H9 (cell line): ENCODE measurements at regions not wholly inside any gene's neighbourhood (a gene's known extent, or its start where the extent isn't known, plus 50 kb on each side); places are given as distances from the start of the nearest gene placed in this dataset.

Experiments used
- DNase-seq: peaks from one replicate; pipeline ENCODE4 v3.0.0-alpha.2; 2017
- H2AFZ ChIP-seq: one replicate; pipeline ENCODE4 v1.6.1; 2013; ENCODE audit warnings: mild to moderate bottlenecking, low read length, control low read depth, moderate library complexity
- H2AK5ac ChIP-seq: 2 replicates; pipeline ENCODE4 v1.6.1; 2013; ENCODE audit warnings: low read length, control low read depth, mixed read lengths; ENCODE audit not compliant: insufficient read length
- H2BK120ac ChIP-seq: one replicate; pipeline ENCODE4 v1.6.1; 2013; ENCODE audit warnings: low read depth, mild to moderate bottlenecking, low read length, control low read depth, inconsistent platforms; ENCODE audit not compliant: poor library complexity, severe bottlenecking
- H2BK12ac ChIP-seq: 2 replicates; pipeline ENCODE4 v1.6.1; 2013; ENCODE audit warnings: low read length, control low read depth, mixed read lengths, low read depth; ENCODE audit not compliant: insufficient read length
- H2BK15ac ChIP-seq: 2 replicates; pipeline ENCODE4 v1.6.1; 2013; ENCODE audit warnings: low read depth, low read length, control low read depth
- H2BK20ac ChIP-seq: one replicate; pipeline ENCODE4 v1.6.1; 2013; ENCODE audit warnings: low read depth, mild to moderate bottlenecking, low read length, control low read depth, inconsistent platforms; ENCODE audit not compliant: poor library complexity, severe bottlenecking
- H2BK5ac ChIP-seq: 2 replicates; pipeline ENCODE4 v1.6.1; 2013; ENCODE audit warnings: low read length, control low read depth, mixed read lengths; ENCODE audit not compliant: insufficient read length
- H3K14ac ChIP-seq: 2 replicates; pipeline ENCODE4 v1.6.1; 2013; ENCODE audit warnings: low read length, control low read depth; ENCODE audit not compliant: insufficient read depth
- H3K18ac ChIP-seq: 2 replicates; pipeline ENCODE4 v1.6.1; 2013; ENCODE audit warnings: low read depth, mild to moderate bottlenecking, mixed read lengths, low read length, control low read depth; ENCODE audit not compliant: insufficient read length
- H3K23ac ChIP-seq: 2 replicates; pipeline ENCODE4 v1.6.1; 2013; ENCODE audit warnings: low read length, control low read depth, mixed read lengths, low read depth; ENCODE audit not compliant: insufficient read length
- H3K23me2 ChIP-seq: 2 replicates; pipeline ENCODE4 v1.6.1; 2013; ENCODE audit warnings: low read depth, mild to moderate bottlenecking, mixed read lengths, low read length, control low read depth; ENCODE audit not compliant: insufficient read length, poor library complexity, severe bottlenecking
- H3K27ac ChIP-seq: 2 replicates; pipeline ENCODE4 v1.5.1; 2013; ENCODE audit warnings: low read length, control low read depth, mixed read lengths, low read depth; ENCODE audit not compliant: insufficient read length
- H3K27me3 ChIP-seq: 2 replicates; pipeline ENCODE4 v1.6.1; 2013; ENCODE audit warnings: low read length, control low read depth, inconsistent platforms; ENCODE audit not compliant: insufficient read depth
- H3K4ac ChIP-seq: 2 replicates; pipeline ENCODE4 v1.6.1; 2013; ENCODE audit warnings: low read depth, mild to moderate bottlenecking, control low read depth, inconsistent platforms, low read length, moderate library complexity
- H3K4me1 ChIP-seq: 2 replicates; pipeline ENCODE4 v1.6.1; 2013; ENCODE audit warnings: low read length, control low read depth, inconsistent platforms; ENCODE audit not compliant: insufficient read depth
- H3K4me2 ChIP-seq: 2 replicates; pipeline ENCODE4 v1.6.1; 2013; ENCODE audit warnings: low read length, control low read depth, mixed read lengths; ENCODE audit not compliant: insufficient read length, insufficient read depth
- H3K56ac ChIP-seq: 2 replicates; pipeline ENCODE4 v1.6.1; 2013; ENCODE audit warnings: low read depth, mild to moderate bottlenecking, mixed read lengths, low read length, control low read depth; ENCODE audit not compliant: insufficient read length
- H3K79me1 ChIP-seq: 2 replicates; pipeline ENCODE4 v1.6.1; 2013; ENCODE audit warnings: low read depth, mild to moderate bottlenecking, moderate library complexity, low read length, control low read depth, inconsistent platforms; ENCODE audit not compliant: insufficient read depth, poor library complexity, severe bottlenecking
- H3K79me2 ChIP-seq: 2 replicates; pipeline ENCODE4 v1.6.1; 2013; ENCODE audit warnings: low read length, control low read depth, inconsistent platforms; ENCODE audit not compliant: insufficient read depth
- H3K9ac ChIP-seq: 2 replicates; pipeline ENCODE4 v1.6.1; 2013; ENCODE audit warnings: low read length, control low read depth, mixed read lengths; ENCODE audit not compliant: insufficient read length; ENCODE audit errors: extremely low read depth
- H3K9me3 ChIP-seq: one replicate; pipeline ENCODE4 v1.6.1; 2013; ENCODE audit warnings: low read depth, low read length, inconsistent platforms; ENCODE audit not compliant: control insufficient read depth
- H3T11ph ChIP-seq: one replicate; pipeline ENCODE4 v1.6.1; 2013; ENCODE audit warnings: mild to moderate bottlenecking, low read length, control low read depth, inconsistent platforms
- H4K20me1 ChIP-seq: one replicate; pipeline ENCODE4 v1.6.1; 2013; ENCODE audit not compliant: control insufficient read depth, insufficient read length, insufficient read depth
- H4K5ac ChIP-seq: 2 replicates; pipeline ENCODE4 v1.6.1; 2013; ENCODE audit warnings: low read depth, mild to moderate bottlenecking, mixed read lengths, low read length, control low read depth; ENCODE audit not compliant: insufficient read length
- H4K8ac ChIP-seq: replicated peaks from 2 replicates; pipeline ENCODE4 v1.6.1; 2013; ENCODE audit warnings: low read length, control low read depth, mixed read lengths, low read depth; ENCODE audit not compliant: insufficient read length
- H4K91ac ChIP-seq: 2 replicates; pipeline ENCODE4 v1.6.1; 2013; ENCODE audit warnings: low read depth, mild to moderate bottlenecking, moderate library complexity, mixed read lengths, low read length, control low read depth; ENCODE audit not compliant: insufficient read length
- H3K27ac Mint-ChIP-seq, 3 experiments: 2 replicates in 2 of 3; 3 replicates in 1 of 3; pipeline ENCODE4 v1.8.0; 2020 to 2021; ENCODE audit warnings: mixed read lengths in 3 of 3, mild to moderate bottlenecking in 1 of 3, moderate library complexity in 1 of 3
- H3K27me3 Mint-ChIP-seq: 2 replicates; pipeline ENCODE4 v1.8.0; 2021; ENCODE audit warnings: low read depth, mild to moderate bottlenecking, moderate library complexity, mixed read lengths
- H3K36me3 Mint-ChIP-seq, 3 experiments: 2 replicates in 2 of 3; 3 replicates in 1 of 3; pipeline ENCODE4 v1.8.0; 2020 to 2021; ENCODE audit warnings: low read depth in 3 of 3, mixed read lengths in 3 of 3; ENCODE audit not compliant: insufficient read depth in 1 of 3
- H3K4me1 Mint-ChIP-seq, 2 experiments: 2 replicates each; pipeline ENCODE4 v1.8.0; 2020; ENCODE audit warnings: mixed read lengths in 2 of 2
- H3K4me3 Mint-ChIP-seq, 2 experiments: 2 replicates in 1 of 2; 3 replicates in 1 of 2; pipeline ENCODE4 v1.8.0; 2020 to 2021; ENCODE audit warnings: mild to moderate bottlenecking in 2 of 2, mixed read lengths in 2 of 2, moderate library complexity in 1 of 2
- H3K9me3 Mint-ChIP-seq, 2 experiments: 2 replicates in 1 of 2; 3 replicates in 1 of 2; pipeline ENCODE4 v1.8.0; 2020; ENCODE audit warnings: mild to moderate bottlenecking in 2 of 2, mixed read lengths in 2 of 2, moderate library complexity in 1 of 2
- WGBS: extraction: QIAGEN DNeasy Blood & Tissue Kit; methylation state at CpG from one replicate; pipeline ENCODE4 v1.1.7; 2013; ENCODE audit warnings: missing lambda C conversion rate, low lambda C conversion rate, mixed read lengths; ENCODE audit not compliant: insufficient read length; ENCODE audit errors: extremely low coverage; 5-methylcytosine and 5-hydroxymethylcytosine counted together
- TF ChIP-seq, protein P1 (sequence below): fragments of 200-600 bp; sonication (generic); conservative IDR thresholded peaks from 3 replicates; pipeline ENCODE4 v1.8.0; 2021; ENCODE audit warnings: antibody characterized with exemption, mild to moderate bottlenecking

DNA sequence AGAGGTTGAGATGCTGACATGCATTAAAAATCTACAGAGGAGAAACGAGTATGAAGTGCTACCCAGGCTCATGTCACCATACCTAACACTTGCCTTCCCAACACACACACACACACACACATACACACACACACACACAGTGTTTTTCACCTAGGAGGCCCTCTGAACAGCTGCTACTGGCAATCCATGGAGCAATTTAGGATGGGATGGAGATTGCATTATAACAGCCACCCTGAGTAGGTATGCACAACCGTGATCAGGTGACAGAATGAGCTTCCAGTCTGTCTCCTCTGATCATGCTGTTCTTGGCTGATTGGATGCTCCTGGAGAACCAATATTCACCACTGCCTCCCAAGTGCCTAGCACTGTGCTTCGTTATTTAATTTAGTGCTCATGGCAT is 528.5 kb upstream of the CDH5 start:
- no peak overlapping the region for H3K14ac ChIP-seq

More for the DNA sequence above, 528.5 kb upstream of the CDH5 start:
- DNase-seq = no peak
- Histone ChIP-seq H2BK120ac (no peak overlapping the region), H2BK5ac (no peak overlapping the region), H3T11ph (no peak overlapping the region), H3K4me2 (no peak overlapping the region), H3K79me2 (no peaks in the 10 kb centered on the region), H2BK20ac (no peak overlapping the region), H3K4ac (no peak overlapping the region), H3K79me1 (no peaks in the 10 kb centered on the region), H3K9ac (no peak overlapping the region), H3K23me2 (no peaks in the 10 kb centered on the region), H2BK12ac (no peak overlapping the region), H2BK15ac (no peak overlapping the region), H2AK5ac (no peak overlapping the region), H3K4me1 (no peaks in the 10 kb centered on the region), H4K20me1 (no peaks in the 10 kb centered on the region), H4K91ac (no peak overlapping the region), H3K56ac (no peak overlapping the region), H3K9me3 (no peaks in the 10 kb centered on the region), H4K8ac (no peak overlapping the region), H3K27me3 (no peaks in the 10 kb centered on the region), H2AFZ (no peak overlapping the region), H3K18ac (no peak overlapping the region), H4K5ac (no peak overlapping the region), H3K23ac (no peak overlapping the region), H3K27ac (no peak overlapping the region)
- Mint-ChIP-seq H3K36me3 (no peaks in the 10 kb centered on the region), H3K4me1 (no peaks in the 10 kb centered on the region; a peak in 1 of 4 replicates), H3K4me3 (no peak overlapping the region), H3K27me3 (peaks cover 2% of the 10 kb centered on the region; the same call in 1 of the 2 replicates), H3K27ac (no peak overlapping the region), H3K9me3 (peaks cover 0 to under 1% of the 10 kb centered on the region in 2 experiments; a peak in 1 of 5 replicates)
- no CpG with 5 or more reads among the region's 3 CpGs for WGBS
- TF ChIP-seq, protein P1, sequence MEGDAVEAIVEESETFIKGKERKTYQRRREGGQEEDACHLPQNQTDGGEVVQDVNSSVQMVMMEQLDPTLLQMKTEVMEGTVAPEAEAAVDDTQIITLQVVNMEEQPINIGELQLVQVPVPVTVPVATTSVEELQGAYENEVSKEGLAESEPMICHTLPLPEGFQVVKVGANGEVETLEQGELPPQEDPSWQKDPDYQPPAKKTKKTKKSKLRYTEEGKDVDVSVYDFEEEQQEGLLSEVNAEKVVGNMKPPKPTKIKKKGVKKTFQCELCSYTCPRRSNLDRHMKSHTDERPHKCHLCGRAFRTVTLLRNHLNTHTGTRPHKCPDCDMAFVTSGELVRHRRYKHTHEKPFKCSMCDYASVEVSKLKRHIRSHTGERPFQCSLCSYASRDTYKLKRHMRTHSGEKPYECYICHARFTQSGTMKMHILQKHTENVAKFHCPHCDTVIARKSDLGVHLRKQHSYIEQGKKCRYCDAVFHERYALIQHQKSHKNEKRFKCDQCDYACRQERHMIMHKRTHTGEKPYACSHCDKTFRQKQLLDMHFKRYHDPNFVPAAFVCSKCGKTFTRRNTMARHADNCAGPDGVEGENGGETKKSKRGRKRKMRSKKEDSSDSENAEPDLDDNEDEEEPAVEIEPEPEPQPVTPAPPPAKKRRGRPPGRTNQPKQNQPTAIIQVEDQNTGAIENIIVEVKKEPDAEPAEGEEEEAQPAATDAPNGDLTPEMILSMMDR = no peak
